ENCODE measurements at regions not wholly inside any gene's neighbourhood (a gene's known extent, or its start where the extent isn't known, plus 50 kb on each side); places are given as distances from the start of the nearest gene placed in this dataset.

DNA sequence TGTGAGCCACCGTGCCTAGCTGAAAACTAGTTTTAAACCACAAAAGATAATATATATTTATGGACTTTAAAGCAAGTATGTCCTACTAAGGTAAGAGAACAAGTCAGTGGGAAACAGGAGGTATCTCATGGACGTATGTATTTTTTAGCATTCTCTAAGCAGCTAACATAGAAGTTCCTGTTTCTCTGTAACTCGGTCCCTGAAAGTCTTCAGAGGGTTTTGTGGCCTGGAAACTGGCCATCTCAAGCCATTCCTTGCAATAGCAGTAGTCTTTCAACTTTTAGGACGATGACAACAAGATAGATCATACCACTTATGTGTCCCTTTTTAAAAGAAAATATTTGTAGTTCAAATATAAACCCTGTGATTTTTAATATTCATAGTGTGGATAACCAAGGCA, 95.6 kb upstream of the RALGAPA2 start:
- no peak for TF ChIP-seq POLR2A (IDR thresholded peaks at IDR 0.05)
- TF ChIP-seq CTCF (IDR thresholded peaks at IDR 0.05): no peak

All from breast epithelium (tissue), 3 donors.